ENCODE measurements at regions not wholly inside any gene's neighbourhood (a gene's known extent, or its start where the extent isn't known, plus 50 kb on each side); places are given as distances from the start of the nearest gene placed in this dataset.
"Not testable (repeated sequence)": the region's sequence is repeated elsewhere in the genome, so short reads cannot be mapped to it uniquely, and the experiment has no call there.

DNA sequence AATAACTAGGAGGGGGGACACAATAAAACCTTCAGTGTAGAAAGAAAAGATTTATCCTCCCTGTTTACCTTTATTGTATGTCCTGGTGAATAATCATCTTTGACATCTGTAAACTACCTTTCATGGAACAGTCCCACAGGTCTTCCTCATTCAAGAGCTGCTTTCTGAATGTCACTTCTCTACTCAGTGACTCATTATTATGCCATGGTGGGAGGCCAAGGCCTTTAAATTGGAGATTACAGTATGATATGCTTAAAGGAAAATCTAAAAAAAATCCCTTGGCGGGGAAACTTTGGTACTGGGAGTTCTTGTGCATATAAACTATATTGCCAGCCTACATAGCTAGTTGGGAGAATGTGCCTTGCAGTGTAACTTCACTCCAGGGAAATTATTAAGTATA is 713.0 kb downstream of the TDRD15 start:
- TF ChIP-seq, protein P1, sequence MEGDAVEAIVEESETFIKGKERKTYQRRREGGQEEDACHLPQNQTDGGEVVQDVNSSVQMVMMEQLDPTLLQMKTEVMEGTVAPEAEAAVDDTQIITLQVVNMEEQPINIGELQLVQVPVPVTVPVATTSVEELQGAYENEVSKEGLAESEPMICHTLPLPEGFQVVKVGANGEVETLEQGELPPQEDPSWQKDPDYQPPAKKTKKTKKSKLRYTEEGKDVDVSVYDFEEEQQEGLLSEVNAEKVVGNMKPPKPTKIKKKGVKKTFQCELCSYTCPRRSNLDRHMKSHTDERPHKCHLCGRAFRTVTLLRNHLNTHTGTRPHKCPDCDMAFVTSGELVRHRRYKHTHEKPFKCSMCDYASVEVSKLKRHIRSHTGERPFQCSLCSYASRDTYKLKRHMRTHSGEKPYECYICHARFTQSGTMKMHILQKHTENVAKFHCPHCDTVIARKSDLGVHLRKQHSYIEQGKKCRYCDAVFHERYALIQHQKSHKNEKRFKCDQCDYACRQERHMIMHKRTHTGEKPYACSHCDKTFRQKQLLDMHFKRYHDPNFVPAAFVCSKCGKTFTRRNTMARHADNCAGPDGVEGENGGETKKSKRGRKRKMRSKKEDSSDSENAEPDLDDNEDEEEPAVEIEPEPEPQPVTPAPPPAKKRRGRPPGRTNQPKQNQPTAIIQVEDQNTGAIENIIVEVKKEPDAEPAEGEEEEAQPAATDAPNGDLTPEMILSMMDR (IDR thresholded peaks at IDR 0.05; ENCODE audit: insufficient read depth, low read length, missing control alignments) = no peak
- no peak for DNase-seq (ENCODE audit: low read depth, low spot score)
- CTCF ChIA-PET = no interaction called here
- no peak overlapping the region for H3K4me3 ChIP-seq (ENCODE audit: low read depth, low read length)
- POLR2A ChIA-PET = no interaction called here

DNA sequence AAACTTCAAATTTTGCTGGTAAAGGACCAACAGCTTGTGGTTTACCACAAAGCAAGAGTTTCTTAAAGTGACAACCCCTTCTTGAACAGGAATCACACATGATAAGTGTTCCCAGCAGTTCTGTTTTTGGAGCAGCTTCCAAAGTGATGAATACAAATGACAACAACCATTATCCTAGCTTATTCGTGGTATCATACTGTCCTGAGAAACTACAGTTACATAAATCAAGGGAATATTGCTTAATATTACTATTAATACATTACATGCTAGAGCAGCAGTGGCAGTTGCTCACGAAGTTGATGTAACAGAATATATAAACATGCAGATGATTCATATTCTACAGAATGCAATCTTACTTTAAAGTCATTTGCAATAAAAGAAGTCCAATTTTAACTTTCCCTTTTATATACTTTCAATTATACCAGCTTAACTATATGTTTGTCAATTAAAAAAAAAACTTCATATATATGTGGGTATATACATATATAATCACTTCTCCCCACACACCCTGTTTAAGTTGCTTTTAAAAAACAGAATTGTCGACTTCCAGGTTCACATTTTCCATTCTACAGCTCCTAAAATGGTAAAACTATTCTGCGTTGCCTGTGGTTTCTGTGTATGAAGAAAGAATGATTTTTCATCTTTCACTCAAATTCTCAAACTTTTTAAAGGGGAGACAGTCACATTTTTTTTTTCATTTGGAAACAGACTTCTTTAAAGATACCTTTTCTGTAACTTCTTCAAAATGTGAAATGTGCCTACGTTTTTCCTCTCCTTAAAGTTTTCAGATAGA is 713.6 kb downstream of the TDRD15 start:
- DNase-seq (ENCODE audit: low read depth, low spot score) = peak; percentile 19
- TF ChIP-seq, protein P1 (IDR thresholded peaks at IDR 0.05; ENCODE audit: insufficient read depth, low read length, missing control alignments) = no peak
- no peak overlapping the region for H3K4me3 ChIP-seq (ENCODE audit: low read depth, low read length)
- POLR2A ChIA-PET = no interaction called here
- CTCF ChIA-PET = no interaction called here

DNA sequence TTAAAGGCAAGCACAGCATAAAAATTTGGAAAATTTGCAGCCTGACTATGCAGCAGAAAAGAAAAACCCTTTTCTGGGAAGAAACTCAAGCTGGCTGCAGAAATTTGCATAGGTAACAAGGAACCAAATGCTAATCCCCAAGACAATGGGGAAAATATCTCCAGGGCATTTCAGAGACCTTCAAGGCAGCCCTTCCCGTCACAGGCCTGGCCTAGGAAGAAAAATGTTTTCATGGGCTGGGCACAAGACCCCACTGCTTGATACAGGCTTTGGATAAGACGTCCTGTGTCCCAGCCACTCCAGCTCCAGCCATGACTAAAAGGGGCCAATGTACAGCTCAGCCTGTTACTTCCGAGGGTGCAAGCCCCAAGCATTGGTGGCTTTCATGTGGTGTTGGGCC is 717.6 kb downstream of the TDRD15 start:
- CTCF ChIA-PET = no interaction called here

DNA sequence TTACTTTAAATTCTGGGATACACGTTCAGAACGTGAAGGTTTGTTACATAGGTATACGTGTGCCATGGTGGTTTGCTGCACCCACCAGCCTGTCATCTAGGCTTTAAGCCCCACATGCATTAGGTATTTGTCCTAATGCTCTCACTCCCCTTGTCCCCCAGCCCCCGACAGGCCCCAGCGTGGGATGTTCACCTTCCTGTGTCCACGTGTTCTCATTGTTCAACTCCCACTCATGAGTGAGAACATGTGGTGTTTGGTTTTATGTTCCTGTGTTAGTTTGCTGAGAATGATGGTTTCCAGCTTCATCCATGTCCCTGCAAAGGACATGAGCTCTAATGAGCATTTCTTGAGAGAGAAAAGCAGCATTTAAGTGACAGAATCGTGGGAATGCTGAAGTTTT is 726.6 kb downstream of the TDRD15 start:
- H3K4me3 ChIP-seq (ENCODE audit: low read depth, low read length); DNase-seq (ENCODE audit: low read depth, low spot score); POLR2A ChIA-PET: not testable (repeated sequence)
- CTCF ChIA-PET = interaction anchor here (0.7 kb wide), 1 partner anchor 14 kb away, joined by 3 read pairs; no protein-coding TSS in a partner anchor

More for the DNA sequence above, 717.6 kb downstream of the TDRD15 start:
- TF ChIP-seq, protein P1 (IDR thresholded peaks at IDR 0.05; ENCODE audit: insufficient read depth, low read length, missing control alignments) = no peak
- POLR2A ChIA-PET = no interaction called here
- no peak overlapping the region for H3K4me3 ChIP-seq (ENCODE audit: low read depth, low read length)
- DNase-seq (ENCODE audit: low read depth, low spot score) = no peak

DNA sequence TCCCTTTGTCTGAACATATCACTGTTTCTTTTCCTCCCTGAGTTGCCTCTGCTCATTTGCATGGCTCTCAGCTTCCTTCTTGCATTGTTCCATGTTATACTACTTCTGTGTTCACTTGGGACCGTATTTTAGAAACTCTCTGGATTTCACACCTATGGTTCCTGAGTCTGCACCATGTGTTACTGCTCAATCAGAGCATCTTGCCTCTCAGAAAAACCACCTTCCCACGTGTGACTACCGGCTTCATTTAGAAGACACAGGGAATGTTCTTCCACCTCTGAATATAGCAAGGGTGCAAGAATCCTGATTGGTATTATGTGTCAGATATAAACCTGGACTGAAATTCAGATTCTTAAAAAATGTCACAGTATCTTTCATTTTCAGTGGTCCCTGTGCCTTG is 731.2 kb downstream of the TDRD15 start:
- CTCF ChIA-PET = no interaction called here

DNA sequence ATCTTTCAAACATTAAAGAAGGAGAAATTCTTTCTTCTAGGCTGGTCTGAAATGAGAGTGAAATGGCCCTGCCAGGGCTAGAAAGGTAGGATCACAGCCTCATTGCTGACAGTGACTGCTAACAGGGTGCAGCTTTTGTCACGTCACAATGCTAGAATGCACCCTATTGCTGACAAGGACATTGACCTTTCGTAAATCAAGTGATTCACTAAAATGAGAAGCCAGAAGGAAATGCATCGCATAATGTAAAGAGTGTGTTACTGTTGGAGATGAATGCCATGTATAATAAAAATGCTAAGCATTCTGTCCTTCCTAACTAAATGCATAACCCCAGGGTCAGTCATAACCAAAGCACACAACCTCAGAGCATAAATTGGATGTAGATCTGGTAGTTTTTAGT is 732.9 kb downstream of the TDRD15 start:
- CTCF ChIA-PET = no interaction called here

More for the DNA sequence above, 731.2 kb downstream of the TDRD15 start:
- no peak for DNase-seq (ENCODE audit: low read depth, low spot score)
- TF ChIP-seq, protein P1 (IDR thresholded peaks at IDR 0.05; ENCODE audit: insufficient read depth, low read length, missing control alignments) = no peak
- no peak overlapping the region for H3K4me3 ChIP-seq (ENCODE audit: low read depth, low read length)
- POLR2A ChIA-PET = no interaction called here

More for the DNA sequence above, 732.9 kb downstream of the TDRD15 start:
- H3K4me3 ChIP-seq (ENCODE audit: low read depth, low read length) = no peak overlapping the region
- DNase-seq (ENCODE audit: low read depth, low spot score) = no peak
- POLR2A ChIA-PET = no interaction called here
- TF ChIP-seq, protein P1 (IDR thresholded peaks at IDR 0.05; ENCODE audit: insufficient read depth, low read length, missing control alignments) = no peak

All from AG04449 (cell line).